ENCODE measurements at regions not wholly inside any gene's neighbourhood (a gene's known extent, or its start where the extent isn't known, plus 50 kb on each side); places are given as distances from the start of the nearest gene placed in this dataset.

GRCh38 chr1:213820362-213821149 is 167.2 kb upstream of the PROX1 start:
- no peak for DNase-seq (ENCODE audit: low read depth)
- no peak overlapping the region for H3K4me3 ChIP-seq (ENCODE audit: low read depth, low read length)
- no peak for TF ChIP-seq CTCF (IDR thresholded peaks at IDR 0.05; ENCODE audit: insufficient read depth, low read depth, low read length, missing control alignments)

- no peak overlapping the region for H3K4me3 ChIP-seq (ENCODE audit: low read depth, low read length)
- no peak for DNase-seq (ENCODE audit: low read depth)
- no peak for TF ChIP-seq CTCF (IDR thresholded peaks at IDR 0.05; ENCODE audit: insufficient read depth, low read depth, low read length, missing control alignments)
These were observed 166.4 kb upstream of the PROX1 start for GRCh38 chr1:213821175-213821942.

GRCh38 chr1:213821943-213822334 is 165.8 kb upstream of the PROX1 start:
- no peak overlapping the region for H3K4me3 ChIP-seq (ENCODE audit: low read depth, low read length)
- DNase-seq (ENCODE audit: low read depth): no peak
- no peak for TF ChIP-seq CTCF (IDR thresholded peaks at IDR 0.05; ENCODE audit: insufficient read depth, low read depth, low read length, missing control alignments)

- DNase-seq (ENCODE audit: low read depth): no peak
- H3K4me3 ChIP-seq (ENCODE audit: low read depth, low read length): no peak overlapping the region
- no peak for TF ChIP-seq CTCF (IDR thresholded peaks at IDR 0.05; ENCODE audit: insufficient read depth, low read depth, low read length, missing control alignments)
These were observed 160.9 kb upstream of the PROX1 start for GRCh38 chr1:213826891-213827290.

GRCh38 chr1:213828867-213829266 is 158.9 kb upstream of the PROX1 start:
- DNase-seq (ENCODE audit: low read depth): no peak
- no peak for TF ChIP-seq CTCF (IDR thresholded peaks at IDR 0.05; ENCODE audit: insufficient read depth, low read depth, low read length, missing control alignments)
- H3K4me3 ChIP-seq (ENCODE audit: low read depth, low read length): no peak overlapping the region

- no peak for TF ChIP-seq CTCF (IDR thresholded peaks at IDR 0.05; ENCODE audit: insufficient read depth, low read depth, low read length, missing control alignments)
- no peak overlapping the region for H3K4me3 ChIP-seq (ENCODE audit: low read depth, low read length)
- no peak for DNase-seq (ENCODE audit: low read depth)
These were observed 158.0 kb upstream of the PROX1 start for GRCh38 chr1:213829780-213830179.

All from GM12865 (cell line).